Chondrocyte (in vitro differentiated cells): ENCODE measurements at regions not wholly inside any gene's neighbourhood (a gene's known extent, or its start where the extent isn't known, plus 50 kb on each side); places are given as distances from the start of the nearest gene placed in this dataset.

Experiments
- DNase-seq: peaks from one replicate; pipeline ENCODE4 v3.0.0; 2021; ENCODE audit warnings: mixed read lengths, low spot score
- H3K27ac Mint-ChIP-seq: one replicate; pipeline ENCODE4 v1.8.0; 2021; ENCODE audit warnings: mild to moderate bottlenecking, moderate library complexity, mixed read lengths; ENCODE audit not compliant: unreplicated experiment
- H3K27me3 Mint-ChIP-seq: 2 replicates; pipeline ENCODE4 v1.8.0; 2021; ENCODE audit warnings: low read depth, mixed read lengths
- H3K36me3 Mint-ChIP-seq: 2 replicates; pipeline ENCODE4 v1.8.0; 2021; ENCODE audit warnings: low read depth, mixed read lengths
- H3K4me1 Mint-ChIP-seq: 2 replicates; pipeline ENCODE4 v1.8.0; 2021; ENCODE audit warnings: low read depth, mild to moderate bottlenecking, mixed read lengths
- H3K4me3 Mint-ChIP-seq: one replicate; pipeline ENCODE4 v1.8.0; 2021; ENCODE audit warnings: mild to moderate bottlenecking, moderate library complexity, mixed read lengths; ENCODE audit not compliant: unreplicated experiment
- H3K9me3 Mint-ChIP-seq: 2 replicates; pipeline ENCODE4 v1.8.0; 2021; ENCODE audit warnings: low read depth, mixed read lengths
- TF ChIP-seq, protein P1 (sequence below): fragments of 200-600 bp; sonication (generic); IDR thresholded peaks from 2 replicates; pipeline ENCODE4 v1.5.0; 2021; ENCODE audit warnings: antibody characterized with exemption, mild to moderate bottlenecking, moderate library complexity

DNA sequence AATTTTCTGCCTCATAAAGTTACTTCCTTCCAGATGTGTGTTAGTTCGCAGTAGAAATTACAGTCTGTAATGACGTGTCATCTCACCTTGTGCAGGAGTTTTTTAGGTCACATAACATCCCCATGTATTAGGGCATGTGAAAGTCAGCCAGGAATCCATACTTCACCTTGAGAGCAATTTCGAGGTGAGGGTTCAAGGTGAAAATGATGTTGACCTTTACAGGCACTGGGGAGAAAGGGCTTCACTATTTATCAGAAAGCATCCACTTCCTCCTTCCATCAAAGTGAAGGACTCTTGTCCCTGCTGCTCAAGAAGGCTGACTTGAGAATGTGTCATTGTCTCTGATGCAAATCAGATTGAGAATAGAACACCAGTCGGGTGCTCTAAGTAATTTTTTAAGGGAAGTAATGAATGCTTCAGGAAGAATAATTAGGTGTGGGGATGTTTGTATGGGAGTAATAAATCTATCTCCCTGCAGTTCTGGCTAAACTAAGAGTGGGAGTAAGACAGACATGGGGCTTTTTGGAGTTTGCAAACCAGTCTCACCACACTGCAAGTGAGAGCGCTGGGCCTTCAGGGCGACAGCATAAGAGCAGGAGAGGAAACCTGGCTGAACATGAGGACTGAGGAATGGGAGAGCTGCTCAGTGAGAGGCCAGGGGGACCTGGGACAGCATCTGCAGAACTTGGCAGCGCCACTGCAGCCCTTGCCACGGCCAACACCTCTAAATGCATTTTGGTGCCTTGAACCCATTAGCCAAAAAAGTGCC is 85.9 kb upstream of the IL12A start:
- Mint-ChIP-seq H3K9me3 (no peaks in the 10 kb centered on the region), H3K27me3 (no peaks in the 10 kb centered on the region), H3K36me3 (peaks cover 7% of the 10 kb centered on the region), H3K4me1 (peaks cover 5% of the 10 kb centered on the region), H3K27ac (no peak overlapping the region), H3K4me3 (no peak overlapping the region)
- TF ChIP-seq, protein P1, sequence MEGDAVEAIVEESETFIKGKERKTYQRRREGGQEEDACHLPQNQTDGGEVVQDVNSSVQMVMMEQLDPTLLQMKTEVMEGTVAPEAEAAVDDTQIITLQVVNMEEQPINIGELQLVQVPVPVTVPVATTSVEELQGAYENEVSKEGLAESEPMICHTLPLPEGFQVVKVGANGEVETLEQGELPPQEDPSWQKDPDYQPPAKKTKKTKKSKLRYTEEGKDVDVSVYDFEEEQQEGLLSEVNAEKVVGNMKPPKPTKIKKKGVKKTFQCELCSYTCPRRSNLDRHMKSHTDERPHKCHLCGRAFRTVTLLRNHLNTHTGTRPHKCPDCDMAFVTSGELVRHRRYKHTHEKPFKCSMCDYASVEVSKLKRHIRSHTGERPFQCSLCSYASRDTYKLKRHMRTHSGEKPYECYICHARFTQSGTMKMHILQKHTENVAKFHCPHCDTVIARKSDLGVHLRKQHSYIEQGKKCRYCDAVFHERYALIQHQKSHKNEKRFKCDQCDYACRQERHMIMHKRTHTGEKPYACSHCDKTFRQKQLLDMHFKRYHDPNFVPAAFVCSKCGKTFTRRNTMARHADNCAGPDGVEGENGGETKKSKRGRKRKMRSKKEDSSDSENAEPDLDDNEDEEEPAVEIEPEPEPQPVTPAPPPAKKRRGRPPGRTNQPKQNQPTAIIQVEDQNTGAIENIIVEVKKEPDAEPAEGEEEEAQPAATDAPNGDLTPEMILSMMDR = no peak
- DNase-seq = no peak

DNA sequence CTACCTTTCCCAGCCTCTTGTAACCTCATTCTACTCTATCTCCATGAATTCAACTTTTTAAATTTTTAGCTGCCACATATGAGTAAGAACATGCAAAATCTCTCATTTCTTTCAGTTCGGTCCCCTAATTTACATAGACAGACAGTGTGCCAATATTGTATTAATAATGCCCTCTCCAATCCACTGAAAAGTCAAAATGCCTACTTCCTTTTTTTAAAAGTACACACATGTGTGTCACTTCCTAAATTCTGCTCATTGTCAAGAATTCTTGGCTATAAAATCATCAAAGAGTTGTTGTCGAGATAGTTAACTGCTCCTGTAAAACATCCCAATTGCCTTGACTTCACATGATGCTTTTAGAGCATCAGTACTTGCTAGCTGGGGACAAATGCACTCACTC is 84.2 kb upstream of the IL12A start:
- no peak for DNase-seq
- peaks cover 3% of the 10 kb centered on the region for H3K36me3 Mint-ChIP-seq
- no peak overlapping the region for H3K4me3 Mint-ChIP-seq
- no peaks in the 10 kb centered on the region for H3K27me3 Mint-ChIP-seq
- TF ChIP-seq, protein P1 = no peak
- H3K9me3 Mint-ChIP-seq = no peaks in the 10 kb centered on the region
- H3K4me1 Mint-ChIP-seq = no peaks in the 10 kb centered on the region
- no peak overlapping the region for H3K27ac Mint-ChIP-seq

DNA sequence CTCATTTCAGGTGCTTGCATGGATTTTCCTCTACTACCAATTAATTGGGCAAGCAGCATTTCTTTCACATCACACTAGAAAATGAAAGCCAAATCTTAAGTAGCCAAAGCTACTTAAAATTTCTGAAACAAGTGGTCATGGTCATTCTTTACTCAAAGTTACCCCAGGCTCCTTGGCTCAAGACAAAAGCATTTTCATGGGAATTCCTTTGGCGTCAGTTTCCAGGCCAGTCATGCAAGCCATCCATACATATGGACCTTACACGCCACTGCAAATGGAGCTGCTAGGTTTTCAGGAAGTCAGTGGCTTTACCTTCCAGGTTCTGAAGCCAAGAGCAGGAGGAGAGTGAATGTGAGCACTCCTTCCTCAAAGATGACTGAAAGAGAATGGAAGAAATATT is 83.7 kb upstream of the IL12A start:
- no peaks in the 10 kb centered on the region for H3K27me3 Mint-ChIP-seq
- TF ChIP-seq, protein P1 = no peak
- no peaks in the 10 kb centered on the region for H3K4me1 Mint-ChIP-seq
- H3K36me3 Mint-ChIP-seq = peaks cover 1% of the 10 kb centered on the region
- H3K4me3 Mint-ChIP-seq = no peak overlapping the region
- H3K9me3 Mint-ChIP-seq = no peaks in the 10 kb centered on the region
- H3K27ac Mint-ChIP-seq = no peak overlapping the region
- DNase-seq = no peak

DNA sequence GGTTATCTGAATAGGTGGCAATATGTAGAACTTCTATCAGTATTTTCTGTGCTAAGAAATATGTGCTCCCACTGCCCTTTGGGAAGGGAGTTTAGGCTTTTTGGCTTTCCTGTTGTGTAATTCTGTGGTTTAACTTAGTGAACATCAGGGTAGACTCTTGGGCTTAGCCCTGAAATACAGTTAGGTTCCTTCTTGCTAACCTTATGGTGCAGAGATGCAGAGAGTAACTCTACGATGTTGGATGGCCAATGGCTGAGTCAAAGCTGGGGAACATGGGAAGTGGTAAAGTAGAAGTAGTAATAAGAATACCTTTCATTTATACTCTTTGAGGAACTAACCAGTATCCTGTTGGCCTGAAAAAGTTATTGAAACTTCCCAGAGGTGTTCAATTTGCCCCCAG is 80.8 kb upstream of the IL12A start:
- no peak for DNase-seq
- TF ChIP-seq, protein P1 = no peak
- Mint-ChIP-seq H3K4me1 (peaks cover 21% of the 10 kb centered on the region), H3K27me3 (no peaks in the 10 kb centered on the region), H3K9me3 (no peaks in the 10 kb centered on the region), H3K27ac (no peak overlapping the region), H3K36me3 (no peaks in the 10 kb centered on the region), H3K4me3 (no peak overlapping the region)

DNA sequence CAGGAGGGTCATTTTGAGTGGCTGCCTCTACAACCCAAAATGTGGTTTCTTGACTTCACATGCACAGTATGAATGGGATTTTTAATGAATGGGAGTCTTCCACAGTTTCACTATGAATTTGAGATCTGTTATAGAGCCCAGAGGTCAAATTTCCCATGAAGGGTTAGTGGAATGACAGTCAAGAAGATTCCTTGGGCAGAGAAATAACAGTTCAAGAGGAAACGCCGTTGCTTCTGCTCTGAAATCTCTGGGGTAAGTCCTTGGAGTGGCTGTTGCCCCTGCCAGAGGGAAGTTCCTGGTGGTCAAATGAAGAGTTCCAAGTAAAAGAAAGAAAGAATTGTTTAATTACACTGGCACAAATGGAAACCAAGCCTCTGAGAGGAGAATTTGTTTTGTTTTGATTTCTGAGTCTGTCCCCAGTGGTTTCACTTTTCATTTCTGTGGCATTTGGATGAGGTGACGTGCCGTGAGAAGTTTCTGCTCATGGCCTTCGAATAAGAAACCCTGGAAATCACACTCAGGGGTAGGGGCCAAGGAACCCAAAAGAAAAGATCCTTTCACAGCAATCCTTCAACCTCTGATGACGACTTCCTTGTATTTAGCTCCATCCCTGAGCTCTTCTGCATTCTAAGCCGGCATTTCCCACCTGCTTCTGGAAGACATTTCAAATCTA is 77.5 kb upstream of the IL12A start:
- Mint-ChIP-seq H3K27me3 (no peaks in the 10 kb centered on the region), H3K36me3 (no peaks in the 10 kb centered on the region), H3K9me3 (no peaks in the 10 kb centered on the region), H3K4me3 (peak overlapping the region; percentile 53), H3K27ac (peak overlapping the region; percentile 97), H3K4me1 (peaks cover 40% of the 10 kb centered on the region)
- DNase-seq = no peak
- TF ChIP-seq, protein P1 = peak; percentile 21
